Thyroid gland (tissue), 4 donors: ENCODE measurements at regions not wholly inside any gene's neighbourhood (a gene's known extent, or its start where the extent isn't known, plus 50 kb on each side); places are given as distances from the start of the nearest gene placed in this dataset.

Source experiments
- POLR2A ChIP-seq, 2 donors: fragments of 450-650 bp; IDR thresholded peaks; one replicate each; pipeline ENCODE4 v1.6.1; 2017; ENCODE audit warnings: antibody characterized with exemption in 2 of 2, mild to moderate bottlenecking in 2 of 2, moderate library complexity in 1 of 2
- TF ChIP-seq, protein P1 (sequence below), 6 experiments: fragments of 200-600 bp in 3 of 6; fragments of 450-650 bp in 3 of 6; sonication (generic) in 3 of 6; IDR thresholded peaks; one replicate each; pipeline ENCODE4 v1.5.1; 2016 to 2019; ENCODE audit warnings: antibody characterized with exemption in 6 of 6, mild to moderate bottlenecking in 2 of 6, inconsistent platforms in 1 of 6, moderate library complexity in 1 of 6

DNA sequence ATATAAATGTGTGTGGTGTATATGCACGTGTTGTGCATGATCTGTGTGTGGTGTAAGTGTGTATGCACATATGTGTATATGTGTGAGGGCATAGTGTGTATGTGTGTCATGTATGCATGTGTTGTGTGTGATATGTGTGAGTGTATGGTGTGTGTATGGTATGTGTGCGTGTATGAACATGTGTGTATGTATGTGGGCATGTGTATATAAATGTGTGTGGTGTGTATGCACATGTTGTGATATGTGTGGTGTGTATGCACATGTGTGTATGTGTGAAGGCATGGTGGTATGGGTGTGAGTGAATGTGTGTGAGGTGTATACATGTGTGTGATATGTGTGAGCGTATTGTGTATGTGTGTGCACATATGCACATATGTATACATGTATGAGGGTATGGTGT lies 198.7 kb downstream of the RBFOX3 start:
- TF ChIP-seq, protein P1, sequence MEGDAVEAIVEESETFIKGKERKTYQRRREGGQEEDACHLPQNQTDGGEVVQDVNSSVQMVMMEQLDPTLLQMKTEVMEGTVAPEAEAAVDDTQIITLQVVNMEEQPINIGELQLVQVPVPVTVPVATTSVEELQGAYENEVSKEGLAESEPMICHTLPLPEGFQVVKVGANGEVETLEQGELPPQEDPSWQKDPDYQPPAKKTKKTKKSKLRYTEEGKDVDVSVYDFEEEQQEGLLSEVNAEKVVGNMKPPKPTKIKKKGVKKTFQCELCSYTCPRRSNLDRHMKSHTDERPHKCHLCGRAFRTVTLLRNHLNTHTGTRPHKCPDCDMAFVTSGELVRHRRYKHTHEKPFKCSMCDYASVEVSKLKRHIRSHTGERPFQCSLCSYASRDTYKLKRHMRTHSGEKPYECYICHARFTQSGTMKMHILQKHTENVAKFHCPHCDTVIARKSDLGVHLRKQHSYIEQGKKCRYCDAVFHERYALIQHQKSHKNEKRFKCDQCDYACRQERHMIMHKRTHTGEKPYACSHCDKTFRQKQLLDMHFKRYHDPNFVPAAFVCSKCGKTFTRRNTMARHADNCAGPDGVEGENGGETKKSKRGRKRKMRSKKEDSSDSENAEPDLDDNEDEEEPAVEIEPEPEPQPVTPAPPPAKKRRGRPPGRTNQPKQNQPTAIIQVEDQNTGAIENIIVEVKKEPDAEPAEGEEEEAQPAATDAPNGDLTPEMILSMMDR (IDR thresholded peaks at IDR 0.05), result no peak
- no peak for TF ChIP-seq POLR2A (IDR thresholded peaks at IDR 0.05)
